Glutamatergic neuron (in vitro differentiated cells): ENCODE measurements at regions not wholly inside any gene's neighbourhood (a gene's known extent, or its start where the extent isn't known, plus 50 kb on each side); places are given as distances from the start of the nearest gene placed in this dataset.

ENCODE experiments used
- DNase-seq: peaks from one replicate; pipeline ENCODE4 v3.0.0; 2022
- H3K27ac Mint-ChIP-seq: one replicate; pipeline ENCODE4 v1.8.0; 2020; ENCODE audit warnings: mild to moderate bottlenecking, mixed read lengths, inconsistent platforms; ENCODE audit not compliant: unreplicated experiment
- H3K27me3 Mint-ChIP-seq: one replicate; pipeline ENCODE4 v1.8.0; 2020; ENCODE audit warnings: mild to moderate bottlenecking, moderate library complexity, mixed read lengths, inconsistent platforms; ENCODE audit not compliant: unreplicated experiment
- H3K36me3 Mint-ChIP-seq: one replicate; pipeline ENCODE4 v1.8.0; 2020; ENCODE audit warnings: mild to moderate bottlenecking, mixed read lengths, inconsistent platforms; ENCODE audit not compliant: unreplicated experiment
- H3K4me1 Mint-ChIP-seq: one replicate; pipeline ENCODE4 v1.8.0; 2020; ENCODE audit warnings: mild to moderate bottlenecking, low read depth, mixed read lengths, inconsistent platforms; ENCODE audit not compliant: unreplicated experiment
- H3K4me3 Mint-ChIP-seq: one replicate; pipeline ENCODE4 v1.8.0; 2020; ENCODE audit warnings: mild to moderate bottlenecking, mixed read lengths, inconsistent platforms; ENCODE audit not compliant: unreplicated experiment
- H3K9me3 Mint-ChIP-seq: one replicate; pipeline ENCODE4 v1.8.0; 2020; ENCODE audit warnings: mild to moderate bottlenecking, moderate library complexity, mixed read lengths, inconsistent platforms; ENCODE audit not compliant: unreplicated experiment
- TF ChIP-seq, protein P1 (sequence below): fragments of 200-600 bp; sonication (generic); IDR thresholded peaks from one replicate; pipeline ENCODE4 v1.5.0; 2021; ENCODE audit not compliant: partially characterized antibody, unreplicated experiment

DNA sequence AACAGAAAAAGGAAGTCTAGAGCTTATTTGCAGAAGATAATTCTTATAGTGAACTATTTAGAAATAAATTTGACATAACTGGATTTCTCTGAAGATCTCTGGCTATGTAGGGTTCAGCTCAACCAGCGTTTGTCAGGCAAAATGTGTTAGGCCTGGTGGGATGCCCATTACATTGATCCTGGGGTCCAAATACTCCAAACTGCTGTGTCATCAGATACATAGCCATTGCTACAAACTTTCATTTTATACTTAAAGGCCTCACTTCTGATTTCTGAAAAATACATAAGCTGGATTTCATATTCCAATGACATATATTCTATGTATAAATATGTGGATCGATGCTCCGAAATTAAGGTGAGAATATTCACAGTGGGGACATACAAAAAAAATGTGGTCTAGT is 1958.9 kb upstream of the TENM3 start:
- peaks cover 15% of the 10 kb centered on the region for H3K4me1 Mint-ChIP-seq
- no peak overlapping the region for H3K4me3 Mint-ChIP-seq
- no peak for DNase-seq
- H3K36me3 Mint-ChIP-seq, result no peaks in the 10 kb centered on the region
- TF ChIP-seq, protein P1, sequence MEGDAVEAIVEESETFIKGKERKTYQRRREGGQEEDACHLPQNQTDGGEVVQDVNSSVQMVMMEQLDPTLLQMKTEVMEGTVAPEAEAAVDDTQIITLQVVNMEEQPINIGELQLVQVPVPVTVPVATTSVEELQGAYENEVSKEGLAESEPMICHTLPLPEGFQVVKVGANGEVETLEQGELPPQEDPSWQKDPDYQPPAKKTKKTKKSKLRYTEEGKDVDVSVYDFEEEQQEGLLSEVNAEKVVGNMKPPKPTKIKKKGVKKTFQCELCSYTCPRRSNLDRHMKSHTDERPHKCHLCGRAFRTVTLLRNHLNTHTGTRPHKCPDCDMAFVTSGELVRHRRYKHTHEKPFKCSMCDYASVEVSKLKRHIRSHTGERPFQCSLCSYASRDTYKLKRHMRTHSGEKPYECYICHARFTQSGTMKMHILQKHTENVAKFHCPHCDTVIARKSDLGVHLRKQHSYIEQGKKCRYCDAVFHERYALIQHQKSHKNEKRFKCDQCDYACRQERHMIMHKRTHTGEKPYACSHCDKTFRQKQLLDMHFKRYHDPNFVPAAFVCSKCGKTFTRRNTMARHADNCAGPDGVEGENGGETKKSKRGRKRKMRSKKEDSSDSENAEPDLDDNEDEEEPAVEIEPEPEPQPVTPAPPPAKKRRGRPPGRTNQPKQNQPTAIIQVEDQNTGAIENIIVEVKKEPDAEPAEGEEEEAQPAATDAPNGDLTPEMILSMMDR, result no peak
- H3K27ac Mint-ChIP-seq, result no peak overlapping the region
- H3K9me3 Mint-ChIP-seq, result no peaks in the 10 kb centered on the region
- H3K27me3 Mint-ChIP-seq, result no peaks in the 10 kb centered on the region

DNA sequence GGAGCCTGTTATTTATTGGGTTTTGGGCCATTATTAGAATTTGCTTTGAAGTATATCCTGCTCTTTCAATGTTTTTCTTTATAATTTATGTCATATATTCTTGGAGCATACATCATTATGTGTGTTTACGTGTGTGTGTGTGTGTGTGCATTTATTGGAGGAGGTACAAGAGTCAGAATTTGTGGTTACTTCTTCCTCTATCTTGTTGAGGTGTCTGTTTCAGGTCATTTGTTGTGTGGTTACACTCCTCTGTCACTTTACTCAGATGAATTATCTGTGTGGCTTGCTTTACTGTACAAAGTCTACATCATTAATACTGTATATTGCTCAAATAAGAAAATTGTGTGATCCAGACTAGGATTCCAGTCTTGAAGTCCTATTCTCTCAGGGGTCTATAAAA is 1957.4 kb upstream of the TENM3 start:
- TF ChIP-seq, protein P1, result no peak
- Mint-ChIP-seq H3K4me3 (no peak overlapping the region), H3K27ac (no peak overlapping the region), H3K4me1 (peaks cover 15% of the 10 kb centered on the region), H3K9me3 (no peaks in the 10 kb centered on the region), H3K27me3 (no peaks in the 10 kb centered on the region), H3K36me3 (no peaks in the 10 kb centered on the region)
- DNase-seq, result no peak

DNA sequence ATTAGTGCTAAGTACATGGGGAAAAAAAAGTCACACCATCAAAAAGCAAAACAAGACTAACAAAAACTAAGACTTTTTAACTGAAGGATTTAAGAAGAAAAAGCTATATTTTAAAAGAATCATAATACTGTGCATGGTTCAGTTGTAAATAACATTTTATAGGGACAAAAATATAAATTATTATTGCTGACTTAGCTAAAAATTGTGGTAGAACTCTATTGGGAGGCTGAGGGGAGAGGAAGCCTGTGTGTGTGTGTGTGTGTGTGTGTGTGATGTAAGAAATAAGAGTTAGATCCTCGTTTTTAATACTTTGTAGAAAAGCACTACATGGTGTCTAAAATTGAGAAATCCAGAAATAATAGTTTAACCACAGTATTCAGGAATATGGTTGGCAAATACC is 1950.9 kb upstream of the TENM3 start:
- no peaks in the 10 kb centered on the region for H3K9me3 Mint-ChIP-seq
- H3K27me3 Mint-ChIP-seq, result no peaks in the 10 kb centered on the region
- no peaks in the 10 kb centered on the region for H3K36me3 Mint-ChIP-seq
- no peak overlapping the region for H3K4me3 Mint-ChIP-seq
- TF ChIP-seq, protein P1, result no peak
- DNase-seq, result no peak
- H3K27ac Mint-ChIP-seq, result no peak overlapping the region
- H3K4me1 Mint-ChIP-seq, result no peaks in the 10 kb centered on the region

DNA sequence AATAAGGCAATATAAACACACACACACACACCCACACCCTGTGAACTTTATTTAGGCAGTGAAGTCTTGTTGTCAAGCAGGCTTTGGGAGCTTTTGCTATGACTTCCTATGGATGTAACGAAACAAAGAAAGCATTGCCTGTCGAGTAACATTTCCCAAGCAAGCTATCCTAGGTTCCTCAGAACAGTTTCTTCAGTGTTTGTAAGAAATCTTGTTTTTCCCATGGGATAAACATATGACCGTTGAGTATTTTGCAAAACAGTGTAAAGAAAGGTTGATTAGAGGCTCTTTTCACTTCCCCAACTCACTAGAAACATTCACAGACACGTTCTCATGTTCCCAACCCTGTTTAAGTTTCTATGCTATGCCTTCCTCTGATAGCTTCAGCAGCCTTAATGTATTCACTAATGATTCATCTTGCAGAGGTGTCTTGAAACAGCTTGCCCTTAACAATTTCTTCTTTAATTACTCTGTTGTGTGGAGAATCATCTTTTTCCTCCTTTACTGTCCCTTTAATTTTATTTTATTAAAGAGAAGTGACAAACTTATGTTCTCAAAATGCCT is 1947.1 kb upstream of the TENM3 start:
- TF ChIP-seq, protein P1, result no peak
- no peaks in the 10 kb centered on the region for H3K27me3 Mint-ChIP-seq
- no peaks in the 10 kb centered on the region for H3K36me3 Mint-ChIP-seq
- H3K27ac Mint-ChIP-seq, result no peak overlapping the region
- no peaks in the 10 kb centered on the region for H3K9me3 Mint-ChIP-seq
- no peak overlapping the region for H3K4me3 Mint-ChIP-seq
- H3K4me1 Mint-ChIP-seq, result no peaks in the 10 kb centered on the region
- DNase-seq, result no peak

DNA sequence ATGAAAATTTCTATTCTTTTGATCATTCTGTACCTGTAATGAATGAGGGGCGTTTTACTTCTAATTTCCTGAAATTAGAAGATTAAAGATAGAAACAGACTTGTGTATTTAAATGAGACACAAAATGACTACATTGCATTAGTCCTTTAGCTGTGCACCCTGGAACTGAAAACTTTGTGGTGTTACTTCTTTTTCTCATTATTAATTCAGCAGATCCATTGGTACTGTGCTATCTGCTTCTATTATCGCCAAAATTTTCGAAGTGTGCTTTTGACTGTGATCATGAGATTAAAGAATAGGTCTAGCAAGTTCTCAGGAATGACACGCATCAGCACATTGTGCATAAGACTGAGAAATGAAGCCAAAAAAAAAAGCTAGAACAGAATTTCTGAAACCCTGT is 1938.9 kb upstream of the TENM3 start:
- no peaks in the 10 kb centered on the region for H3K27me3 Mint-ChIP-seq
- no peak for DNase-seq
- H3K9me3 Mint-ChIP-seq, result peaks cover 2% of the 10 kb centered on the region
- no peak overlapping the region for H3K4me3 Mint-ChIP-seq
- no peak overlapping the region for H3K27ac Mint-ChIP-seq
- peaks cover 4% of the 10 kb centered on the region for H3K4me1 Mint-ChIP-seq
- TF ChIP-seq, protein P1, result no peak
- no peaks in the 10 kb centered on the region for H3K36me3 Mint-ChIP-seq
